ENCODE measurements at regions not wholly inside any gene's neighbourhood (a gene's known extent, or its start where the extent isn't known, plus 50 kb on each side); places are given as distances from the start of the nearest gene placed in this dataset.

- H3K4me3 ChIP-seq = no peak overlapping the region
- DNase-seq (ENCODE audit: low read depth in 1 of 2, low spot score in 1 of 2) = no peak
- H3K4me1 ChIP-seq (ENCODE audit: low read depth) = peaks cover 4% of the 10 kb centered on the region
- no peak for TF ChIP-seq CTCF (IDR thresholded peaks at IDR 0.05; ENCODE audit: low read depth, low read length)
- no peaks in the 10 kb centered on the region for H3K27me3 ChIP-seq
- H3K27ac ChIP-seq = no peak overlapping the region
- H3K36me3 ChIP-seq = no peaks in the 10 kb centered on the region
- H3K9me3 ChIP-seq (ENCODE audit: low read depth) = no peaks in the 10 kb centered on the region
Observed at GRCh38 chr3:40718681-40719080, 193.9 kb downstream of the ZNF621 start.

GRCh38 chr3:40719660-40720287, 195.0 kb downstream of the ZNF621 start:
- Histone ChIP-seq H3K4me1 (ENCODE audit: low read depth) (peaks cover 4% of the 10 kb centered on the region), H3K27me3 (no peaks in the 10 kb centered on the region), H3K27ac (no peak overlapping the region), H3K36me3 (no peaks in the 10 kb centered on the region), H3K4me3 (no peak overlapping the region), H3K9me3 (ENCODE audit: low read depth) (no peaks in the 10 kb centered on the region)
- TF ChIP-seq CTCF (IDR thresholded peaks at IDR 0.05; ENCODE audit: low read depth, low read length) = no peak
- DNase-seq (ENCODE audit: low read depth in 1 of 2, low spot score in 1 of 2) = peak; percentile 15 to 57

GRCh38 chr3:40720341-40720740, 195.6 kb downstream of the ZNF621 start:
- no peak for DNase-seq (ENCODE audit: low read depth in 1 of 2, low spot score in 1 of 2)
- no peaks in the 10 kb centered on the region for H3K27me3 ChIP-seq
- H3K9me3 ChIP-seq (ENCODE audit: low read depth) = no peaks in the 10 kb centered on the region
- H3K4me1 ChIP-seq (ENCODE audit: low read depth) = peaks cover 4% of the 10 kb centered on the region
- no peak for TF ChIP-seq CTCF (IDR thresholded peaks at IDR 0.05; ENCODE audit: low read depth, low read length)
- H3K27ac ChIP-seq = no peak overlapping the region
- H3K4me3 ChIP-seq = no peak overlapping the region
- H3K36me3 ChIP-seq = no peaks in the 10 kb centered on the region

GRCh38 chr3:40720863-40721262, 196.1 kb downstream of the ZNF621 start:
- Histone ChIP-seq H3K27ac (no peak overlapping the region), H3K27me3 (no peaks in the 10 kb centered on the region), H3K4me3 (no peak overlapping the region), H3K36me3 (no peaks in the 10 kb centered on the region), H3K9me3 (ENCODE audit: low read depth) (no peaks in the 10 kb centered on the region), H3K4me1 (ENCODE audit: low read depth) (peaks cover 4% of the 10 kb centered on the region)
- no peak for TF ChIP-seq CTCF (IDR thresholded peaks at IDR 0.05; ENCODE audit: low read depth, low read length)
- no peak for DNase-seq (ENCODE audit: low read depth in 1 of 2, low spot score in 1 of 2)

- H3K4me3 ChIP-seq = no peak overlapping the region
- H3K9me3 ChIP-seq (ENCODE audit: low read depth) = no peaks in the 10 kb centered on the region
- no peak overlapping the region for H3K27ac ChIP-seq
- H3K4me1 ChIP-seq (ENCODE audit: low read depth) = peaks cover 4% of the 10 kb centered on the region
- no peak for TF ChIP-seq CTCF (IDR thresholded peaks at IDR 0.05; ENCODE audit: low read depth, low read length)
- H3K36me3 ChIP-seq = no peaks in the 10 kb centered on the region
- DNase-seq (ENCODE audit: low read depth in 1 of 2, low spot score in 1 of 2) = no peak
- H3K27me3 ChIP-seq = no peaks in the 10 kb centered on the region
Observed at GRCh38 chr3:40723083-40723660, 198.4 kb downstream of the ZNF621 start.
